A673 (cell line): ENCODE measurements at regions not wholly inside any gene's neighbourhood (a gene's known extent, or its start where the extent isn't known, plus 50 kb on each side); places are given as distances from the start of the nearest gene placed in this dataset.

Experiments
- BruUV-seq: library from RNA; stranded (reverse); fragments of 400-500 nt; replicated peaks from 2 replicates; lab custom pipeline; 2021; lab: Mats Ljungman, UMichigan
- CTCF ChIA-PET: fragments of 300-600 bp; sonication (Branson Sonifier 250); formaldehyde crosslinking; loops from one replicate; lab custom pipeline; 2022; ENCODE audit warnings: antibody characterized with exemption; lab: Charles Lee
- POLR2A ChIA-PET: fragments of 300-600 bp; sonication (Branson Sonifier 250); formaldehyde crosslinking; loops from one replicate; lab custom pipeline; 2022; ENCODE audit warnings: antibody characterized with exemption; ENCODE audit not compliant: low non-redundant PET; lab: Charles Lee
- DNase-seq: peaks from one replicate; pipeline ENCODE4 v3.0.0-alpha.2; 2015; ENCODE audit warnings: low spot score
- H3K27ac ChIP-seq: fragments of 200-600 bp; sonication (generic); 2 replicates; pipeline ENCODE4 v1.5.1; 2016; ENCODE audit warnings: mixed run types, low read depth, mild to moderate bottlenecking, mixed read lengths, antibody characterized with exemption, low read length; ENCODE audit not compliant: poor library complexity, severe bottlenecking
- H3K27me3 ChIP-seq: fragments of 200-600 bp; sonication (generic); replicated peaks from 2 replicates; pipeline ENCODE4 v1.6.1; 2017; ENCODE audit warnings: mixed run types, low read depth, mild to moderate bottlenecking, mixed read lengths, antibody characterized with exemption, low read length; ENCODE audit not compliant: insufficient read depth, poor library complexity
- H3K36me3 ChIP-seq: fragments of 200-600 bp; sonication (generic); 2 replicates; pipeline ENCODE4 v1.6.1; 2016; ENCODE audit warnings: mixed run types, mild to moderate bottlenecking, mixed read lengths, antibody characterized with exemption, low read length; ENCODE audit not compliant: insufficient read depth, poor library complexity, severe bottlenecking
- H3K4me1 ChIP-seq: fragments of 200-600 bp; sonication (generic); 2 replicates; pipeline ENCODE4 v1.6.1; 2017; ENCODE audit warnings: mixed run types, mild to moderate bottlenecking, mixed read lengths, antibody characterized with exemption, low read length; ENCODE audit not compliant: insufficient read depth, poor library complexity, severe bottlenecking
- H3K4me3 ChIP-seq: fragments of 200-600 bp; sonication (generic); 2 replicates; pipeline ENCODE4 v1.5.1; 2016; ENCODE audit warnings: low read depth, mixed run types, mild to moderate bottlenecking, mixed read lengths, low read length; ENCODE audit not compliant: poor library complexity, severe bottlenecking
- H3K9me3 ChIP-seq: fragments of 200-600 bp; sonication (generic); 2 replicates; pipeline ENCODE4 v1.6.1; 2016; ENCODE audit warnings: mixed run types, low read depth, mild to moderate bottlenecking, mixed read lengths, antibody characterized with exemption, low read length; ENCODE audit not compliant: poor library complexity, severe bottlenecking
- CTCF ChIP-seq: fragments of 300-800, 200-600 bp; sonication (generic); conservative IDR thresholded peaks from 2 replicates; pipeline ENCODE4 v1.5.1; 2017; ENCODE audit warnings: low read depth, mild to moderate bottlenecking, antibody characterized with exemption, low read length, moderate library complexity, mixed read lengths
- EZH2 ChIP-seq: fragments of 200-600 bp; sonication (generic); IDR thresholded peaks from 2 replicates; pipeline ENCODE4 v1.6.1; 2017; ENCODE audit warnings: borderline replicate concordance, low read depth, mild to moderate bottlenecking, mixed read lengths, antibody characterized with exemption, low read length; ENCODE audit not compliant: poor library complexity, severe bottlenecking
- intact Hi-C: fragments of 100-400 bp; cut with micrococcal nuclease; formaldehyde crosslinking; loops from one replicate; pipeline ENCODE4 v1.10.0; 2022; ENCODE audit not compliant: unreplicated experiment

- no TSS peak for BruUV-seq
- TF ChIP-seq CTCF (no peak), EZH2 (no peak)
- ChIA-PET CTCF (no interaction called here), POLR2A (no interaction called here)
- Histone ChIP-seq H3K27ac (no peak overlapping the region), H3K27me3 (no peaks in the 10 kb centered on the region), H3K4me3 (no peak overlapping the region), H3K36me3 (no peaks in the 10 kb centered on the region), H3K4me1 (peaks cover 31% of the 10 kb centered on the region), H3K9me3 (no peaks in the 10 kb centered on the region)
- peak; percentile 49 for DNase-seq
- intact Hi-C loops = loop anchor here (10.0 kb wide), 2 partner anchors 420 to 720 kb away; no protein-coding TSS in a partner anchor
Observed at GRCh38 chr2:12284487-12284886, 432.2 kb upstream of the TRIB2 start.

GRCh38 chr2:12286347-12286746 is 430.4 kb upstream of the TRIB2 start:
- no peak for TF ChIP-seq EZH2
- no peak for TF ChIP-seq CTCF
- BruUV-seq = no TSS peak
- POLR2A ChIA-PET = interaction anchor here (0.6 kb wide), 2 partner anchors 95 to 196 kb away, joined by 3 to 4 read pairs; no protein-coding TSS in a partner anchor

GRCh38 chr2:12287220-12287751 is 429.4 kb upstream of the TRIB2 start:
- peak; percentile 88 for DNase-seq
- H3K27ac ChIP-seq = peak overlapping the region; percentile 54
- no peaks in the 10 kb centered on the region for H3K36me3 ChIP-seq
- no TSS peak for BruUV-seq
- H3K9me3 ChIP-seq = no peaks in the 10 kb centered on the region
- ChIA-PET CTCF (interaction anchor here (0.6 to 1.0 kb wide), 2 partner anchors 430 to 457 kb away, joined by 3 read pairs; partner anchors contain the start of gene TRIB2), POLR2A (interaction anchor here (0.6 kb wide), 2 partner anchors 94 to 195 kb away, joined by 3 to 4 read pairs; no protein-coding TSS in a partner anchor)
- intact Hi-C loops = loop anchor here (10.0 kb wide), 2 partner anchors 418 to 718 kb away; no protein-coding TSS in a partner anchor
- H3K27me3 ChIP-seq = no peaks in the 10 kb centered on the region
- peaks cover 31% of the 10 kb centered on the region for H3K4me1 ChIP-seq
- TF ChIP-seq EZH2 (no peak), CTCF (no peak)
- H3K4me3 ChIP-seq = peak overlapping the region; percentile 8

More at GRCh38 chr2:12286347-12286746, 430.4 kb upstream of the TRIB2 start:
- CTCF ChIA-PET = no interaction called here
- DNase-seq = peak; percentile 45
- no peaks in the 10 kb centered on the region for H3K9me3 ChIP-seq
- H3K27me3 ChIP-seq = no peaks in the 10 kb centered on the region
- peaks cover 31% of the 10 kb centered on the region for H3K4me1 ChIP-seq
- H3K27ac ChIP-seq = peak overlapping the region; percentile 54
- no peaks in the 10 kb centered on the region for H3K36me3 ChIP-seq
- intact Hi-C loops = loop anchor here (10.0 kb wide), 2 partner anchors 418 to 718 kb away; no protein-coding TSS in a partner anchor
- no peak overlapping the region for H3K4me3 ChIP-seq
